Keratinocyte (primary cell): ENCODE measurements at regions not wholly inside any gene's neighbourhood (a gene's known extent, or its start where the extent isn't known, plus 50 kb on each side); places are given as distances from the start of the nearest gene placed in this dataset.

Experiments
- DNase-seq: peaks from one replicate; pipeline ENCODE4 v3.0.0-alpha.2; 2011; ENCODE audit warnings: low read depth, missing footprints, low spot score
- FAIRE-seq: peaks from 2 replicates; lab custom pipeline; 2011; peaks lifted over from hg19 to GRCh38; lab: Jason Lieb, UNC
- H2AFZ ChIP-seq: 2 replicates; pipeline ENCODE4 v1.6.0; 2012; ENCODE audit warnings: low read length, control low read depth, inconsistent platforms; ENCODE audit not compliant: control insufficient read depth
- H3K27ac ChIP-seq: 2 replicates; pipeline ENCODE4 v1.5.1; 2011; ENCODE audit warnings: low read length; ENCODE audit not compliant: control insufficient read depth, insufficient read depth
- H3K27me3 ChIP-seq: 3 replicates; pipeline ENCODE4 v1.6.0; 2011; ENCODE audit warnings: low read length; ENCODE audit not compliant: control insufficient read depth, insufficient read depth; ENCODE audit errors: extremely low read depth
- H3K36me3 ChIP-seq, 2 experiments: 2 replicates in 1 of 2; 3 replicates in 1 of 2; pipeline ENCODE4 v1.5.1; 2011; ENCODE audit warnings: low read length in 2 of 2, mild to moderate bottlenecking in 1 of 2; ENCODE audit not compliant: control insufficient read depth in 2 of 2, insufficient read depth in 2 of 2; ENCODE audit errors: extremely low read depth in 1 of 2
- H3K4me1 ChIP-seq: 3 replicates; pipeline ENCODE4 v1.5.1; 2011; ENCODE audit warnings: low read length; ENCODE audit not compliant: control insufficient read depth, insufficient read depth; ENCODE audit errors: extremely low read depth
- H3K4me2 ChIP-seq: 3 replicates; pipeline ENCODE4 v1.6.0; 2011; ENCODE audit warnings: low read depth, low read length; ENCODE audit not compliant: control insufficient read depth, insufficient read depth; ENCODE audit errors: extremely low read depth
- H3K4me3 ChIP-seq, 3 experiments: fragments of 200-600 bp in 1 of 3; sonication (generic) in 1 of 3; 2 replicates in 2 of 3; 3 replicates in 1 of 3; pipeline ENCODE4 v1.5.1; 2011 to 2016; ENCODE audit warnings: low read length in 3 of 3, mild to moderate bottlenecking in 3 of 3, control low read depth in 2 of 3, inconsistent platforms in 1 of 3, low read depth in 1 of 3, mixed read lengths in 1 of 3, mixed run types in 1 of 3, moderate library complexity in 1 of 3; ENCODE audit not compliant: control insufficient read depth in 2 of 3, insufficient read depth in 2 of 3; ENCODE audit errors: extremely low read depth in 1 of 3
- H3K79me2 ChIP-seq: 2 replicates; pipeline ENCODE4 v1.6.0; 2012; ENCODE audit warnings: low read length; ENCODE audit not compliant: control insufficient read depth, insufficient read depth
- H3K9ac ChIP-seq: 3 replicates; pipeline ENCODE4 v1.6.0; 2011; ENCODE audit warnings: low read length; ENCODE audit not compliant: control insufficient read depth, insufficient read depth; ENCODE audit errors: extremely low read depth
- H3K9me1 ChIP-seq: 3 replicates; pipeline ENCODE4 v1.6.0; 2011; ENCODE audit warnings: low read length; ENCODE audit not compliant: control insufficient read depth, insufficient read depth; ENCODE audit errors: extremely low read depth
- H3K9me3 ChIP-seq: 2 replicates; pipeline ENCODE4 v1.5.1; 2012; ENCODE audit warnings: low read depth, low read length; ENCODE audit not compliant: control insufficient read depth
- H4K20me1 ChIP-seq: 3 replicates; pipeline ENCODE4 v1.6.0; 2011; ENCODE audit warnings: low read length; ENCODE audit not compliant: control insufficient read depth, insufficient read depth; ENCODE audit errors: extremely low read depth
- CTCF ChIP-seq, 3 experiments: IDR thresholded peaks in 1 of 3; conservative IDR thresholded peaks in 1 of 3; optimal IDR thresholded peaks in 1 of 3; 2 replicates in 2 of 3; 3 replicates in 1 of 3; pipeline versions ENCODE3 to v1.5.1; 2011; ENCODE audit warnings: low read length in 3 of 3, mild to moderate bottlenecking in 3 of 3, moderate library complexity in 2 of 3, control low read depth in 1 of 3, inconsistent platforms in 1 of 3; ENCODE audit not compliant: insufficient read depth in 2 of 3; ENCODE audit errors: extremely low read depth in 1 of 3
- EZH2 ChIP-seq: IDR thresholded peaks from one replicate; pipeline ENCODE4 v1.6.1; 2012; ENCODE audit warnings: inconsistent platforms, mild to moderate bottlenecking, low read length, moderate library complexity
- dilution Hi-C: fragments of 300-500 bp; cut with MboI; formaldehyde crosslinking; loops from one replicate; pipeline ENCODE4 v1.7.0; 2020; ENCODE audit warnings: low sequenced_read_pairs; ENCODE audit not compliant: extremely low pct_ligation_motif_present

DNA sequence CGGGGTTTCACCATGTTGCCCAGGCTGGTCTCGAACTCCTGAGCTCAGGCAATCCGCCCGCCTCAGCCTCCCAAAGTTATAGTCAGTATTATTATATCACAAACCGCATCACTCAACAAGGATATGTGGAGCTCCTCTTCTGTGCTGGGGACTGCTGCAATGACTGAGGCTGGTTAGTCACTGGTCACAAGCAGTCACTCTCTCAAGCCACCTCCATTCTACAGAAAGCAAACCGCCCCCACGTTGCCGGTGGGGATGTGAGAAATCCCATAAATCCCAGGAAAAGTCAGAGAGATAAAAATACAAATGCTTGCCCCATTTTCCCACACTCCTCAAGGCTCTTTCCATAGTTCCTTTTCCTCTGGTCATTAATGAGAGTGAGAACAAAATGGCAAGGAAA, 155.7 kb downstream of the ADSS2 start:
- Histone ChIP-seq H3K4me3 (no peak overlapping the region), H3K9me1 (no peaks in the 10 kb centered on the region), H3K4me1 (peaks cover 4% of the 10 kb centered on the region), H3K27me3 (no peaks in the 10 kb centered on the region), H4K20me1 (no peaks in the 10 kb centered on the region), H3K79me2 (no peaks in the 10 kb centered on the region), H3K4me2 (no peak overlapping the region), H3K9me3 (no peaks in the 10 kb centered on the region), H2AFZ (no peak overlapping the region), H3K9ac (no peak overlapping the region), H3K27ac (no peak overlapping the region), H3K36me3 (no peaks in the 10 kb centered on the region)
- FAIRE-seq (no peak), DNase-seq (no peak)
- dilution Hi-C loops, result no loop called here
- TF ChIP-seq CTCF (optimal IDR thresholded peaks at IDR 0.05 in 1 of 3, IDR thresholded peaks at IDR 0.05 in 1 of 3, conservative IDR thresholded peaks at IDR 0.05 in 1 of 3; ENCODE audit: extremely low read depth in 1 of 3, insufficient read depth in 2 of 3, low read length in 3 of 3) (no peak), EZH2 (no peak)

- no peak for FAIRE-seq
- no peak overlapping the region for H2AFZ ChIP-seq
Measured at GRCh38 chr1:244296447-244296846, 155.3 kb downstream of the ADSS2 start.

More at GRCh38 chr1:244296447-244296846, 155.3 kb downstream of the ADSS2 start:
- Histone ChIP-seq H3K4me1 (peaks cover 4% of the 10 kb centered on the region), H3K9ac (no peak overlapping the region), H3K27ac (no peak overlapping the region), H3K4me3 (no peak overlapping the region), H3K79me2 (no peaks in the 10 kb centered on the region), H4K20me1 (no peaks in the 10 kb centered on the region), H3K4me2 (no peak overlapping the region), H3K36me3 (no peaks in the 10 kb centered on the region), H3K27me3 (no peaks in the 10 kb centered on the region), H3K9me1 (no peaks in the 10 kb centered on the region), H3K9me3 (no peaks in the 10 kb centered on the region)
- DNase-seq, result no peak
- dilution Hi-C loops, result no loop called here
- no peak for TF ChIP-seq CTCF (optimal IDR thresholded peaks at IDR 0.05 in 1 of 3, IDR thresholded peaks at IDR 0.05 in 1 of 3, conservative IDR thresholded peaks at IDR 0.05 in 1 of 3; ENCODE audit: extremely low read depth in 1 of 3, insufficient read depth in 2 of 3, low read length in 3 of 3)
- TF ChIP-seq EZH2, result no peak
